Liver (tissue), 3 donors: ENCODE measurements at regions not wholly inside any gene's neighbourhood (a gene's known extent, or its start where the extent isn't known, plus 50 kb on each side); places are given as distances from the start of the nearest gene placed in this dataset.

ENCODE experiments used
- ATF3 ChIP-seq: IDR thresholded peaks from 2 replicates; pipeline ENCODE4 v1.6.1; 2016; ENCODE audit warnings: antibody characterized with exemption
- EGR1 ChIP-seq, 2 donors: IDR thresholded peaks; 2 replicates each; pipeline ENCODE4 v1.6.1; 2016 to 2018; ENCODE audit warnings: antibody characterized with exemption in 2 of 2, low read depth in 2 of 2
- TAF1 ChIP-seq: conservative IDR thresholded peaks from 2 replicates; pipeline ENCODE4 v1.6.1; 2016; ENCODE audit warnings: antibody characterized with exemption, mild to moderate bottlenecking
- TF ChIP-seq, protein P1 (sequence below): fragments of 150-350 bp; IDR thresholded peaks from 2 replicates; pipeline ENCODE4 v1.5.1; 2017; ENCODE audit warnings: improper control_type of control experiment, low read depth, low read length; ENCODE audit not compliant: missing input control
- donor health status: healthy.
- donor health status: healthy.

DNA sequence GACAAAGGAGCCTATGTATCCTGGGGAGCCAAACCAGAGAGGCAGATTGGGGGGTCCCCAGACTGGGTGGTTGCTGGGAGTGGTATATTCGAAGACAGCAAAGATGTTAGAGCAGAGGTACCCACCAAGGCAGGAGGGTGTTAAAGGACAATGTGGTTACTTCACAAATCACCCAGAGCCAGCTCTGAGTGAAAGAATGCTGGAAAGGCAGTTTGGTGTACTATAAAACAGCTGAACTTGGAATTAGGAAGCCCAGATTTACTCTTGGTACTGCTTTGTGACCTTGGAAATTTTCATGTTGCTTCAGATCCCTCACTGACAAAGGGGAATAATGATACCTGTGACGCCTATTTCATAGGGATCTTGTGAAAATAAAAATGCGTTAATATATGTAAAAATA lies 121.6 kb downstream of the CD164 start:
- TF ChIP-seq, protein P1, sequence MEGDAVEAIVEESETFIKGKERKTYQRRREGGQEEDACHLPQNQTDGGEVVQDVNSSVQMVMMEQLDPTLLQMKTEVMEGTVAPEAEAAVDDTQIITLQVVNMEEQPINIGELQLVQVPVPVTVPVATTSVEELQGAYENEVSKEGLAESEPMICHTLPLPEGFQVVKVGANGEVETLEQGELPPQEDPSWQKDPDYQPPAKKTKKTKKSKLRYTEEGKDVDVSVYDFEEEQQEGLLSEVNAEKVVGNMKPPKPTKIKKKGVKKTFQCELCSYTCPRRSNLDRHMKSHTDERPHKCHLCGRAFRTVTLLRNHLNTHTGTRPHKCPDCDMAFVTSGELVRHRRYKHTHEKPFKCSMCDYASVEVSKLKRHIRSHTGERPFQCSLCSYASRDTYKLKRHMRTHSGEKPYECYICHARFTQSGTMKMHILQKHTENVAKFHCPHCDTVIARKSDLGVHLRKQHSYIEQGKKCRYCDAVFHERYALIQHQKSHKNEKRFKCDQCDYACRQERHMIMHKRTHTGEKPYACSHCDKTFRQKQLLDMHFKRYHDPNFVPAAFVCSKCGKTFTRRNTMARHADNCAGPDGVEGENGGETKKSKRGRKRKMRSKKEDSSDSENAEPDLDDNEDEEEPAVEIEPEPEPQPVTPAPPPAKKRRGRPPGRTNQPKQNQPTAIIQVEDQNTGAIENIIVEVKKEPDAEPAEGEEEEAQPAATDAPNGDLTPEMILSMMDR = no peak
- no peak for TF ChIP-seq ATF3
- no peak for TF ChIP-seq EGR1 (IDR thresholded peaks at IDR 0.05; ENCODE audit: low read depth in 2 of 2)
- TF ChIP-seq TAF1 = no peak
